ENCODE measurements at regions not wholly inside any gene's neighbourhood (a gene's known extent, or its start where the extent isn't known, plus 50 kb on each side); places are given as distances from the start of the nearest gene placed in this dataset.

- POLR2A ChIA-PET = no interaction called here
- DNase-seq = no peak
- intact Hi-C loops (cut with DNase I, micrococcal nuclease) = no loop called here
- Histone ChIP-seq H3K36me3 (ENCODE audit: insufficient read depth, low read length) (no peaks in the 10 kb centered on the region), H3K4me1 (ENCODE audit: insufficient read depth, low read length) (no peaks in the 10 kb centered on the region), H3K27ac (ENCODE audit: low read depth in 1 of 2, low read length in 2 of 2) (no peak overlapping the region), H3K27me3 (ENCODE audit: control insufficient read depth in 1 of 2, insufficient read depth in 2 of 2, low read length in 2 of 2) (no peaks in the 10 kb centered on the region), H3K9me3 (ENCODE audit: control insufficient read depth in 1 of 2, insufficient read depth in 1 of 2, low read length in 2 of 2) (no peaks in the 10 kb centered on the region), H3K4me3 (ENCODE audit: low read length) (no peak overlapping the region)
- Mint-ChIP-seq H3K36me3 (ENCODE audit: low read depth) (no peaks in the 10 kb centered on the region), H3K4me3 (no peak overlapping the region), H3K9me3 (no peaks in the 10 kb centered on the region), H3K27ac (no peak overlapping the region), H3K4me1 (ENCODE audit: low read depth) (peaks cover 6% of the 10 kb centered on the region), H3K27me3 (no peaks in the 10 kb centered on the region)
- ATAC-seq (ENCODE audit: poor library complexity) = no peak
- CTCF ChIA-PET = no interaction called here
- TF ChIP-seq, protein P1, sequence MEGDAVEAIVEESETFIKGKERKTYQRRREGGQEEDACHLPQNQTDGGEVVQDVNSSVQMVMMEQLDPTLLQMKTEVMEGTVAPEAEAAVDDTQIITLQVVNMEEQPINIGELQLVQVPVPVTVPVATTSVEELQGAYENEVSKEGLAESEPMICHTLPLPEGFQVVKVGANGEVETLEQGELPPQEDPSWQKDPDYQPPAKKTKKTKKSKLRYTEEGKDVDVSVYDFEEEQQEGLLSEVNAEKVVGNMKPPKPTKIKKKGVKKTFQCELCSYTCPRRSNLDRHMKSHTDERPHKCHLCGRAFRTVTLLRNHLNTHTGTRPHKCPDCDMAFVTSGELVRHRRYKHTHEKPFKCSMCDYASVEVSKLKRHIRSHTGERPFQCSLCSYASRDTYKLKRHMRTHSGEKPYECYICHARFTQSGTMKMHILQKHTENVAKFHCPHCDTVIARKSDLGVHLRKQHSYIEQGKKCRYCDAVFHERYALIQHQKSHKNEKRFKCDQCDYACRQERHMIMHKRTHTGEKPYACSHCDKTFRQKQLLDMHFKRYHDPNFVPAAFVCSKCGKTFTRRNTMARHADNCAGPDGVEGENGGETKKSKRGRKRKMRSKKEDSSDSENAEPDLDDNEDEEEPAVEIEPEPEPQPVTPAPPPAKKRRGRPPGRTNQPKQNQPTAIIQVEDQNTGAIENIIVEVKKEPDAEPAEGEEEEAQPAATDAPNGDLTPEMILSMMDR (IDR thresholded peaks at IDR 0.05) = no peak
Measured at GRCh38 chr3:178058629-178059028, 477.6 kb upstream of the KCNMB2 start.

DNA sequence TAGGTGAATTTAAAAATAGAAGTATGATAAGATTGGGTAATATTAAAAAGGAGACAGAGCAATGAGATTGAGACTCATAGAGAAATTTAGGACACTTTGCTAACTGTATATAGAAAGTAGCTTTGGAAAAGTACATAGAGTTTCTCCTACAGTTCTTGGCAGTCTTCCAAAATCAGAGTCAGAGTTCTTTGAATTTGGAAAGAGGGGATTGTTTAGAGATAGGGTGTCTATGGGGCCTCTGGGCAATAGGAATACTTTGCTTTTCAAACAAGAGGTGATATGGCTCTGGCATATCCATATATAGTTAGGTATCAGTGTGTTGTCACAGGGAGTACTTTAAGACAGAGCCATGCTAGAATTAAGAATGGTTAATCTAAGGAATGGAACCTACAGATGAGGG is 477.1 kb upstream of the KCNMB2 start:
- DNase-seq = no peak
- Mint-ChIP-seq H3K4me3 (no peak overlapping the region), H3K27me3 (no peaks in the 10 kb centered on the region), H3K9me3 (no peaks in the 10 kb centered on the region), H3K36me3 (ENCODE audit: low read depth) (no peaks in the 10 kb centered on the region), H3K4me1 (ENCODE audit: low read depth) (peaks cover 6% of the 10 kb centered on the region), H3K27ac (no peak overlapping the region)
- no peaks in the 10 kb centered on the region for H3K4me1 ChIP-seq (ENCODE audit: insufficient read depth, low read length)
- ChIA-PET POLR2A (no interaction called here), CTCF (no interaction called here)
- TF ChIP-seq, protein P1 (IDR thresholded peaks at IDR 0.05) = no peak
- no peaks in the 10 kb centered on the region for H3K36me3 ChIP-seq (ENCODE audit: insufficient read depth, low read length)
- H3K27me3 ChIP-seq (ENCODE audit: control insufficient read depth in 1 of 2, insufficient read depth in 2 of 2, low read length in 2 of 2) = no peaks in the 10 kb centered on the region
- H3K4me3 ChIP-seq (ENCODE audit: low read length) = no peak overlapping the region
- H3K27ac ChIP-seq (ENCODE audit: low read depth in 1 of 2, low read length in 2 of 2) = no peak overlapping the region
- no peaks in the 10 kb centered on the region for H3K9me3 ChIP-seq (ENCODE audit: control insufficient read depth in 1 of 2, insufficient read depth in 1 of 2, low read length in 2 of 2)
- no peak for ATAC-seq (ENCODE audit: poor library complexity)
- intact Hi-C loops (cut with DNase I, micrococcal nuclease) = no loop called here

GRCh38 chr3:178059836-178060235 is 476.4 kb upstream of the KCNMB2 start:
- no peaks in the 10 kb centered on the region for H3K27me3 Mint-ChIP-seq
- Histone ChIP-seq H3K27me3 (ENCODE audit: control insufficient read depth in 1 of 2, insufficient read depth in 2 of 2, low read length in 2 of 2) (no peaks in the 10 kb centered on the region), H3K4me3 (ENCODE audit: low read length) (no peak overlapping the region), H3K27ac (ENCODE audit: low read depth in 1 of 2, low read length in 2 of 2) (no peak overlapping the region), H3K36me3 (ENCODE audit: insufficient read depth, low read length) (no peaks in the 10 kb centered on the region), H3K9me3 (ENCODE audit: control insufficient read depth in 1 of 2, insufficient read depth in 1 of 2, low read length in 2 of 2) (no peaks in the 10 kb centered on the region), H3K4me1 (ENCODE audit: insufficient read depth, low read length) (no peaks in the 10 kb centered on the region)
- ChIA-PET CTCF (no interaction called here), POLR2A (interaction anchor here (0.7 kb wide), 1 partner anchor 22 kb away, joined by 3 read pairs; no protein-coding TSS in a partner anchor)
- H3K4me1 Mint-ChIP-seq (ENCODE audit: low read depth) = peaks cover under 1% of the 10 kb centered on the region
- TF ChIP-seq, protein P1 (IDR thresholded peaks at IDR 0.05) = no peak
- no peak overlapping the region for H3K4me3 Mint-ChIP-seq
- DNase-seq (no peak), ATAC-seq (ENCODE audit: poor library complexity) (no peak)
- no peak overlapping the region for H3K27ac Mint-ChIP-seq
- H3K9me3 Mint-ChIP-seq = no peaks in the 10 kb centered on the region
- intact Hi-C loops (cut with DNase I, micrococcal nuclease) = no loop called here
- no peaks in the 10 kb centered on the region for H3K36me3 Mint-ChIP-seq (ENCODE audit: low read depth)
